HUDEP-2 (cell line): ENCODE measurements at regions not wholly inside any gene's neighbourhood (a gene's known extent, or its start where the extent isn't known, plus 50 kb on each side); places are given as distances from the start of the nearest gene placed in this dataset.
A peak's percentile ranks its signal among the peaks of the same experiment; 100 is the strongest.

ENCODE experiments used
- DNase-seq, 76 experiments: peaks; one replicate each; lab custom pipeline; 2025; ENCODE audit not compliant: unreplicated experiment in 76 of 76; lab: John Stamatoyannopoulos, UW

DNA sequence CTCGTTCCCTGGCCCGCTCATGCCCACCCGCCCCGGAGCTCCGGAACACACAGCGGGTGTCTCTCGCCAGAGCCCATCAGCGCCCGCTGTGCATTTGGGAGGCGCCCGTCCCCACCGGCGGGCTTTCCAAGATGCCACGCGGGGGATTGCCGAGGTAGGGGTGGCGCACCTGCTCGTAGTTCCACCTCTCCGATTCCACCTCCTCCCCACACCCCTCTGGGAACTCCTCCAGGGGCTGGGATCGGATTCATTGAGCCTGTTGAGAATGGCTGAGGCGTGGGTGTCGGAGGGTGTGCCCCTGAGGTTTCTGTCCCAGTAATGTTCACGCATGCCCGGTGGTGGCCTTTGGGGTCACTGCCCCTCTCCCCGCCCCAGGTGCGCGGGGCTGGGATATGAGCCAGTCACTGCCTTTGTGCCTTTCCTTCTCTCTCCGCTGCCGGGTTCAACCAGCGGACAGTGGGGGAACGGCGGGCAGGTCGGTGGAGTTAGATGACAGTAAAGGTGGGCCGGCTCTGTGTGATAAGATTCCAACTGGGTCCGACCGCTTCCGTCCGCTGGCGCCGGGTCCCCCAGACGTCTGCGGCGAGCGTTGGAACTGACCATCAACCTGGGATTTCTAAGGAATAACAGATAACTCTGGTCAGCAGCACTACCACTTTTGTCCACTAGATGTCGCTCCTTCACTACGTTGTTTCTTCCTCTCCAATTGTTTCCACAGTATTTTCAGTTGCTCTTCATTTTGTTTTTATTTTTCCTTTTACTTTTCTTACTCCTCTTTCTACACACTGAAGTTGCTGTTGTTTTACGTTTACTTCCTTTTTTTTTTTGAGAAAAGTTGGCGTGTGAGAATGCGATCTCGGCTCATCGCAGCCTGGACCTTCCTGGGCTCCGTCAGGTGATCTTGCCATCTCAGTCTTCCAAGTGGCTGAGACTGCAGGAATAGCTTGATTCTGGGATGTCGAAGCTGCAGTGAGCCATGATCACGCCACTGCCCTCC lies 178.1 kb upstream of the ALG10B start:
- peak in 54 of 76 experiments; percentile 1 to 61 (median 24) for DNase-seq

DNA sequence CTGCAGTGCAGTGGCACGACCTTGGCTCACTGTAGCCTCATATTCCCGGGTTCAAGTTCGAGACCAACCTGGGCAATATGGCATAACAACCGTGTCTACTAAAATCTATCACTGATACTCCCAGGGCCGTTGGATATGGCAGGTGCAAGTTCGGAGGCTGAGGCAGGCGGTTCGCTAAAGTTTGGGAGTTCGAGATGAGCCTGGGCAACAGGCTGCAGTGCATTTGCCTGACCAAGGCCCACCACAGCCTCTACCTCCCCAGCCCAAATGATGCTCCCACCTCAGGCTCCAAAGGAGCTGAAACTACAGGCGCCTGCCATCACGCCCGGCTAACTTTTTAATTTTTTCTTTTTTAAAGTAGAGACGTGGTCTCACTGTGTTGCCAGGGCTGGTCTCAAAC lies 177.1 kb upstream of the ALG10B start:
- DNase-seq, result no peak

DNA sequence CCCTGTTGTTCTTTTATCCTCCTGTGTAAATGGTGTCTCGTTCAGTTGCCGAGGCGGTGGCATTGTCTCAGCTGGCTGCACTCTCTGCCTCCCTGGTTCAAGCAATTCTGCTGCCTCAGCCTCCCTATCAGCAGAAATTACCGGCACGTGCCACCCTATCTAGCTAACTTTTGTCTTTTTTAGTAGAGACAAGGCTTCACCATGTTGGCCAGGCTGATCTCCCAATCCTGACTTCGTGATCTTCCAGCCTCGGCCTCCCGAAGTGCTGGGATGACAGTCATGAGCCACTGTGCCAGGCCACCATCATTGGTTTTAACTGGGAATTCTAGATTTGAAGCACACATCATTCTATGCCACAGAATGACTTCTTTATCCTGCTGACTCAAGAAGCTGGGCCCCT lies 175.3 kb upstream of the ALG10B start:
- no peak for DNase-seq

DNA sequence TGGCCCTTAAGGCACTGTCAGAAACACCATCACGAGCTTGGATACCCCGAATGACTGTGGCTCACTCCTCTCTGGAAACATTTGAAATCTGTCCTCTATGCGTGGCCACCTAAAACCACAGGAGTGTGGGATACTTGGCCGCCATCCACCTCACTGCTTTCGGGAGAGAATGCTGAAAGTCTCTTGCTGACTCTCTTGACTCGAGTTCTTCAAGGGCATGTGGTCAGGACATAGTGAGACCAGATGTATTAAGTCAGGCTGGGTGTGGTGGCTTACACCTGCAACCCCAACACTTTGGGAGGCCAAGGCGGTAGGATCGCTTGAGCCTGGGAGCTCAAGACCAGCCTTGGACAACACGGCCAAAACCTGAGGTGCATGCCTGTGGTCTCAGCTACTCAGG lies 174.7 kb upstream of the ALG10B start:
- no peak for DNase-seq

DNA sequence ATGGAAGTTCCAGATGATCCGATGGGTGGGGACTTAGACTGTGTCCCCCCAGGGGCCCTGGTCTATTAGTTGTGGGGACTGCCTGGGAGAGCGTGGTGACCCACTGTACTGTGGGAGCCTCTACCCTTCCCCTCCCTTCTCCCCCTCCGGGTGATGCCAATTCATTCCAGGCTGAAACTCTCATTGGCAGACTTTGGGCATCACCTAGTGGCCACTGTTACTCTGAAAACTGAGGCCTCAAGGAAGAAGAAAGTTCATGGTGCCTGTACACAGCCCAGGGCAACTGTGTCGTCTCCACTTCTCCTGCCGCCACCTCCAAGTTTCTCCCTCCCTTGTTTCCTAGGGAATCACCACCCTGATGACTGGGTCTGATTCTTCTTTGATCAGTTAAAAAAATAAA lies 173.6 kb upstream of the ALG10B start:
- DNase-seq, result no peak

DNA sequence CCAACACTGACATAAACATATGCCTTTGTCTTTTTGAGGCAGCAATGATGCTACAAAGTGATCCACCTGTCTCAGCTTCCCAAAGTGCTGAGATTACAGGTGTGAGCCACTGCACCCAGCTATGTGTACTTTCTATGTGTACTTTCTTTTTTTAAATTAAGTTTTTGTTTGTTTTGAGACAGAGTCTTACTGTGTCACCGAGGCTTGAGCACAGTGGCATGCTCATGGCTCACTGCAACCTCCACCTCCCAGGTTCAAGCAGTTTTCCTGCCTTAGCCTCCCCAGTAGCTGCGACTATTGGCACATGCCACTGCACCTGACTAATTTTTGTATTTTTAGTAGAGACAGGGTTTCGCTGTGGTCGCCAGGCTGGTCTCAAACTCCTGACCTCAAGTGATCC lies 172.5 kb upstream of the ALG10B start:
- no peak for DNase-seq

DNA sequence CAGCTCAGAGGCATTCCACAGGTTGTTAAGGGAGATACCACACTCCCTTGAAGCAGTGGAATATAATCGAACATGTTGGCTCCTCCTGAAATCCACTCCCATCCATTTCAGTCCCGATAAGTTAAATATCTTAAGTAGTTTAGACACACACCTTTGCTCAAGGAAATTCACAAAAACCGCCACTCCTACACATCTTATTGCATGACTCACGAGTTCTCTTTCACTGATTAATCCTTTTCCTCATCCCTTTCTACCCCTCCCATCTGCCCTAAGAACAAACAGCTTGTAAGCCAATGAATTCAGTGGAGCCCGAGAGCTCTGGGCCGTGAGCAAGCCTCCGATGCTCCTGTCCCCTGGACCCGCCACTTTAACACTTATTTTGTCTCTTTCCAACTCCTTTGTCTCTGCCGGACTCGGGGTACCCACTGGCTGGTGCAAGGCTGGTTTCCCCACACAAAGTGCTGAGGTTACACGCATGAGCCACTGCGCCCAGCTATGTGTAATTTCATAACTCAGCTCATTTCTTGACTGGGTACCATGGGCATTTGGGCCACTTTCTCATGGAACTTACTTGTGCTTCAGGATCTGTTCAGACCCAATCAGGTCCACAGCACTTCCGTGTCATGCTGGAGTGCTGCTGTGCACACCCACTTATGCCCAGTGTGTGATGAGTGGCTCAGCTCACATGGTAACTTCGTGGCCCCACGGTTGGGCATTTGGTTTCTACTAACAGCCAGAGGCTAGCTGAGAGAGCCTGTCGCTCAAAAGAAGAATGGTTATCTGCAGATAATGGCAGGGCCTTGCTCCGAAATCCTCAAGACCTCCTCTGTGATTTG lies 171.8 kb upstream of the ALG10B start:
- DNase-seq, result no peak

DNA sequence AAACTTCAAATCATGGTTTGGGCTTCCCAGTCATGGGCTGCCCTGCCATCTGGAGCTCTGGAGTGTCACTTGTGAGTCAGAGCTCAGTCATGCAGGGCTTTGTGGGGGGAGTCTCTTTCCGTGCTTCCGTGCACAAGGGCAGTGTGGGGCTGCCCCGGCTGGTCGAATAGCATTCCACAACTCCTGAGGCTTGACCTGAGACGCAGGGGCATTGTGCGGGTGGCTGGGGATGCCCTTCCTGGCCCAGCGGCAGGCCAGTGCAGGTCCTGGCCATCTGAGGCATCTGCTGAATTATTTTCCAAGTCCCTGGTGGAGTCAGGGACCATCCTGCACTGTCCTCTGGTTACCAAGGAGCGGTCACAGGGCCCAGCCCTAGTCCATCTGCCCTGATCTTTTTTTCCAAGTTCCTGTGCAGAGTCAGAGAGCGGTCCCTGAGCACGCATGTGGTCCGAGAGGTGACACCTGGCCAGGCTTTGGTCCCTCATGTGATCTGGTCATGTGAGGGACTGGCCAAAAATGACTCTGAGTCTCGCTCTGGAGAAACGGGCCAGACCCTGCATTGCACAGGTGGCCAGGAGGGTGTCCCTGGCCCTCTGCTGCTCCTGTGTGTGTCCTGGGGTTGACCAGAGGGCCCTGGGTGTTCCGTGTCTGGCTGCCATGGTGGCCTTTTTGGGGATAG lies 167.0 kb upstream of the ALG10B start:
- no peak for DNase-seq

DNA sequence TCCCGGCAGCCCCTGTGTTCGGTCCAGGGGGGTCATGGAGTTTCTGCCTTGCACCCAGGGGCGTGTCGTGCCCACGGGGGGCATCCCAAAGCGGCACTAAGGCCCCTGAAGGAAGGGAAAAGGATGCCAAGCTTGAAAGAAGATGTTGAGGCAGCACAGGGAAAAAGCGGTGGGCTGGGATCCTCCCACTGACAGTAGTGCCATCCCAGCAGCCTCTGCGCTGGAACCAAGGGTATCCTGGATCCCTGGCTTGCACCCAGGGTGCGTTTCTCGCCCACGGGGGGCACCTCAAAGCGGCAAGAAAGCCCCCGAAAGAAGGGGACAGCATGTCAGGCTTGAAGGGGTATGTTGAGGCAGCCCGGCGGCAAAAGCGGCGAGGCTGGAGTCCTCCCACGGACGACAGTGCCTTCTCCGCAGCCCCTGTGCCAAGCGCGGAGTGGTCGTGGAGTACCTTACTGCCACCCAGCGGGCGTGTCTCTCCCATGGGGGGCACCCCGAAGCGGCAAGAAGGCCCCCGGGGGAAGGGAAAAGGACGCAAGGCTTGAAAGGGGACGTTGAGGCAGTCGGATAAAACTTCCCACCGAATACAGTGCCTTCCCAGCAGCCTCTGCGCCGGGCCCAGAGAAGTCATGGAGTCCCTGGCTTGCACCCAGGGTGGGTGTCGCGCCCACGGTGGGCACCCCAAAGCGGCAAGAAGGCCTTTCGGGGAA lies 164.4 kb upstream of the ALG10B start:
- no peak for DNase-seq

DNA sequence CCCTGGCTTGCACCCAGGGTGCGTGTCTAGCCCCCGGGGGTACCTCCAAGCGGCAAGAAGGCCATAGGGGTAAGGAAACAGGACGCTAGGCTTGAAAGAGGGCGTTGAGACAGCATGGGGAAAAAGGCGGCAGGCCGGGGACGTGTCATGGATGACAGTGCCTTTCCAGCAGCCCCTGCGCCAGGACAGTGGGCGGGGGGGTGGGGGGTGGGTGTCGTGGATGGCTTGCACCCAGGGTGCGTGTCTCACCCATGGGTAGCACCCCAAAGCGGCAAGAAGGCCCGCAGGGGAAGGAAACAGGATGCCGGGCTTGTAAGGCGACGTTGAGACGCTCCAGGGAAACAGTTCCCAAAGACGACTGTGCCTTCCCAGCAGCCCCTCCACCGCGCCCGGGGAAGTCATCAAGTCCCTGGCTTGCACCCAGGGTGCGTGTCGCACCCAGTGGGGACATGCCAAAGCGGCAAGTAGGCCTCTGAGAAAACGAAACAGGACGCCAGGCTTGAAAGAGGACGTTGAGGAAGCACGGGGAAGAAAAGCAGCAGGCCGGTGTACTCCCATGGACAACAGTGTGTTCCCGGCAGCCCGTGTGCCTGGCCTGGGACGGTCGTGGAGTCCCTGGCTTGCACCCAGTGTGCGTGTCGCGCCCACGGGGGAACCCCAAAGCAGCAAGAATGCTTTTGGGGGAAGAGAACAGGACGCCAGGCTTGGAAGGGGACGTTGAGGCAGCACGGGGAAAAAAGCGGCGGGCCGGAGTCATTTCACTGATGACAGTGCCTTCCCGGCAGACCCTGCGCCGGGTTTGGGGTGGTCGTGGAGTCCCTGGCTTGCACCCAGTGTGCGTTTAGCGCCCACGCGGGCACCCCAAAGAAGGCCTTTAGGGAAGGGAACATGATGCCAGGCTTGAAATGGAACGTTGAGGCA lies 163.5 kb upstream of the ALG10B start:
- DNase-seq, result no peak

DNA sequence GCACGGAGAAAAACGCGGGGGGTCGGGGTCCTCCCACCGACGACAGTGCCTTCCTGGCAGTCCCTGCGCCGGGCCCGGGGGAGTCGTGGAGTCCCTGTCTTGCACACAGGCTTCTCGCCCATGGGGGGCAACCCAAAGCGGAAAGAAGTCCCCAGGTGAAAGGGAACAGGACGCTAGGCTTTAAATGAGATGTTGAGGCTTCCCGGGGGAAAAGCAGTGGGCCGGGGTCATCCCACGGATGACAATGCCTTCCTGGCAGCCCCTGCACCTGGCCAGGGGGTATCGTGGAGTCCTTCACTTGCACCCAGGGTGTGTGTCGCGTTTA lies 162.9 kb upstream of the ALG10B start:
- DNase-seq, result no peak

DNA sequence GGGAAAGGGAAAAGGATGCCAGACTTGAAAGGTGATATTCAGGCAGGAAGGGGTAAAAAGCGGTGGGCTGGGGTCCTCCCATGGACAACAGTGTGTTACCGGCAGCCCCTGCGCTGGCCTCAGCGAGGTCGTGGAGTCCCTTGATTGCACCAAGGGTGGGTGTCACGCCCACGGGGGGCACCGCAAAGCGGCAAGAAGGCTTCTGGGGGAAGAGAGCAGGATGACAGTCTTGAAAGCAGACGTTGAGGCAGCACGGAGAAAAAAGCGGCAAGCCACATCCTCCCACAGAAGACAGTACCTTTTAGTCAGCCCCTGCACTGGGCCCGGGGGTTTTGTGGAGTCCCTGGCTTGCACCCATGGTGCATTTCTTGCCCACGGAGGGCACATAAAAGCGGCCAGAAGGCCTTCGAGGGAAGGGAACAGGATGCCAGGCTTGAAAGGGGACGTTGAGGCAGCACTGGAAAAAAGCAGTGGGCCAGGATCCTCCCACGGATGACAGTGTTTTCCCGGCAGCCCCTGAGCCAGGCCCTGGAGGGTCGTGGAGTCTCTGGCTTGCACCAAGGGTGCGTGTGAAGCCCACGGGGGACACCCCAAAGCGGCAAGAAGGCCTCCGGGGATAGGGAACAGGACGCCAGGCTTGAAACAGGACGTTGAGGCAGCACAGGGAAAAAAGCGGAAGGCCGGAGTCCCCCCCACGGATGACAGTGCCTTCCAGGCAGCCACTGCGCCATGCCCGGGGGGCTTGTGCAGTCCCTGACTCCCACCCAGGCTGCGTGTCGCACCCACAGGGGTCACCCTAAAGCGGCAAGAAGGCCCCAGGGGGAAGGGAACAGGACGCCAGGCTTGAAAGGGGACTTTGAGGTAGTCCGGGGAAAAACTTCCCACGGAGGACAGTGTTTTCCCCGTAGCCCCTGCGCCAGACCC lies 162.2 kb upstream of the ALG10B start:
- no peak for DNase-seq

DNA sequence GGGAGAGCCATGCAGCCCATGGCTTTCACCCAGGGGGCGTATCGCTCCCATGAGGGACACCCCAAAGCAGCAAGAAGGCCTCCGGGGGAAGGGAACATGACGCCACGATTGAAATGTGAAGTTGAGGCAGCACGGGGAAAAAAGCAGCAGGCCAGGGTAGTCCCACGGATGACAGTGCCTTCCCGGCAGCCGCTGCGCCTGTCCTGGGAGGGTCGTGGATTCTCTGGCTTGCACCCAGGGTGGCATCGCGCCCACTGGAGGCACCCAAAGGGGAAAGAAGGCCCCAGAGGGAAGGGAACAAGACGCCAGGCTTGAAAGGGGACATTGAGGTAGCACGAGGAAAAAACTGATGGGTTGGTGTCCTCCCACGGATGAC lies 161.6 kb upstream of the ALG10B start:
- DNase-seq, result no peak

DNA sequence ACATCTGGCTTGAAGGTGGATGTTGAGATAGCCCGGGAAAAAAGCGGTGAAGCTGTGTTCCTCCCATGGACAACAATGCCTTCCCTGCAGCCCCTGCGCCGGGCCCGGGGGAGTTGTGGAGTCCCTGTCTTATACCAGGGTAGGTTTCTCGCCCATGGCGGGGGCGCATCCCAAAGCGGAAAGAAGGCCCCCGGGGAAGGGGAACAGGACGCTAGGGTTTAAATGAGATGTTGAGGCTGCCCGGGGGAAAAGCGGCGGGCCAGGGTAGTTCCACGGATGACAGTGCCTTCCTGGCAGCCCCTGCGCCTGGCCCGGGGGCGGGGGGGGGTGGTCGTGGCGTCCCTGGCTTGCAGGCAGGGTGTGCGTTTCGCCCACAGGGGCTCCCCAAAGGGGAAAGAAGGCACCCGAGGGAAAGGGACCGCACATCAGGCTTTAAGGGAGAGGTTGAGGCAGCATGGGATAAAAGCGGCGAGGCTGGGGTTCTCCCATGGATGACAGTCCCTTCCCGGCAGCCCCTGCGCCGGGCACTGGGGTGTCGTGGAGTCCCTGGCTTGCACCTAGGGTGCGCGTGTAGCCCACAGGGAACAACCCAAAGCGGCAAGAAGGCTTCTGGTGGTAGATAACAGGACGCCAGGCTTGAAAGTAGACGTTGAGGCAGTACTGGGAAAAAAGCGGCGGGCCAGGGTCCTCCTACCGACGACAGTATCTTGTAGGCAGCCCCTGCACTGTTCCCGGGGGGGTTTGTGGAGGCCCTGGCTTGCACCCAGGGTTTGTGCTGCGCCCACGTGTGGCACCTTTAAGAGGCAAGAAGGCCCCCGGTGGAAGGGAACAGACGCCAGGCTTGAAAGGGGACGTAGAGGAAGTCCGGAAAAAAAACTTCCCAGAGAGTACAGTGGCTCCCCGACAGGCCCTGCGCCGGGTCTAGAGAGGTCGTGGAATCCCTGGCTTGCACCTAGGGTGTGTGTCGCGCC lies 160.8 kb upstream of the ALG10B start:
- DNase-seq, result no peak

DNA sequence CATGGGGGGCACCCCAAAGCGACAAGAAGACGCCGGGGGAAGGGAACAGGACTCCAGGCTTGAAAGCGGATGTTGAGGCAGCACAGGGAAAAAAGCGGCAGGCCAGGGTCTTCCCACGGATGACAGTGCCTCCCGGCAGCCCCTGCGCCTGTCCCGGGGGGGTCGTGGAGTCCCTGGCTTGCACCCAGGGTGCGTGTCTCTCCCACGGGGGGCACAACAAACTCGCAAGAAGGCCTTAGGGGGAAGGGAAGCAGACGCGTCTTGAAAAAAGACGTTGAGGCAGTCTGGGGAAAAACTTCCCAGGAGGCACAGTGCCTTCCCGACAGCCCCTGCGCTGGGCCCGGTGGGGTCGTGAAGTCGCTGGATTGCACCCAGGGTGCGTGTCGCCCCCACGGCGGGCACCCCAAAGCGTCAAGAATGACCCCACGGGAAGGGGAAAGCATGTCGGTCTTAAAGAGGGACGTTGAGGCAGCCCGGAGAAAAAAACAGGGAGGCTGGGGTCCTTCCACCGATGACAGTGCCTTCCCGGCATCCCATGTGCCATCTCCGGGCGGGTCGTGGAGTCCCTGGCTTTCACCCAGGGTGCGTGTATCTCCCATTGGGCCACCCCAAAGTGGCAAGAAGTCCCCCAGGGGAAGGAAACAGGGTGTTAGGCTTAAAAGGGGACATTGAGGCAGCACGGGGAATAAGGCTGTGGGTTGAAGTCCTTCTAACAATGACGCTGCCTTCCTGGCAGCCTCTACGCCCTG lies 159.9 kb upstream of the ALG10B start:
- DNase-seq, result no peak

DNA sequence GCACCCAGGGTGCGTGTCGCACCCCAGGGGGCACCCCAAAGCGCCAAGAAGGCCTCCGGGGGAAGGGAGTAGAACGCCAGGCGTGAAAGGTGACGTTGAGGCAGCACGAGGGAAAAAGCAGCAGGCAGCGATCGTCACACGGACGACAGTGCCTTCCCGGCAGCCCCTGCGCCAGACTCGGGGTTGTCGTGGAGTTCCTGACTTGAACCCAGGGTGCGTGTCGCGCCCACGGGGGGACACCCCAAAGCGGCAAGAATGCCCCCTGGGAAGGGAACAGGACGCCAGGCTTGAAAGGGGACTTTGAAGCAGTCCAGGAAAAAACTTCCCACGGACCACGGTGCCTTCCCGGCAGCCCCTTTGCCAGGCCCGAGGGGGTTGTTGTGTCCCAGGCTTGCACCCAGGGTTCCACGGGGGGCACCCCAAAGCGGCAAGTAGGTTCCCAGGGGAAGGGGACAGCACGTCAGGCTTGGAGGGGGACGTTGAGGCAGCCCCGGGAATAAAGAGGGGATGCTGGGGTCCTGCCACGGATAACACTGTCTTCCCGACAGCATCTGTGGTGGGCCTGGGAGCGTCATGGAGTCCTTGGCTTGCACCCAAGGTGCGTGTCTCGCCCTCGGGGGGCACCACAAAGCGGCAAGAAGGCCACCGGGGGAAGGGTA lies 159.2 kb upstream of the ALG10B start:
- no peak for DNase-seq
